HEK293T (cell line): ENCODE measurements at regions not wholly inside any gene's neighbourhood (a gene's known extent, or its start where the extent isn't known, plus 50 kb on each side); places are given as distances from the start of the nearest gene placed in this dataset.

Source experiments
- BHLHE40 ChIP-seq: fragments of 450-650 bp; IDR thresholded peaks from 2 replicates; pipeline ENCODE4 v1.6.1; 2016; ENCODE audit warnings: mild to moderate bottlenecking, moderate library complexity, borderline replicate concordance
- ELF4 ChIP-seq: fragments of 450-650 bp; IDR thresholded peaks from 2 replicates; pipeline ENCODE4 v1.6.1; 2017; ENCODE audit warnings: antibody characterized with exemption
- LEF1 ChIP-seq: fragments of 450-650 bp; IDR thresholded peaks from 2 replicates; pipeline ENCODE4 v1.6.1; 2017; ENCODE audit warnings: mild to moderate bottlenecking, borderline replicate concordance
- NFRKB ChIP-seq: fragments of 450-650 bp; IDR thresholded peaks from 2 replicates; pipeline ENCODE4 v1.6.1; 2016; ENCODE audit warnings: mild to moderate bottlenecking, moderate library complexity
- SP1 ChIP-seq: fragments of 450-650 bp; IDR thresholded peaks from 2 replicates; pipeline ENCODE4 v1.6.1; 2017
- TARDBP ChIP-seq: fragments of 450-650 bp; IDR thresholded peaks from 2 replicates; pipeline ENCODE4 v1.6.1; 2016

- TF ChIP-seq SP1 (no peak), BHLHE40 (no peak), ELF4 (no peak), LEF1 (no peak), TARDBP (no peak), NFRKB (no peak)
Observed at GRCh38 chr4:38530486-38530885, 133.5 kb upstream of the KLF3 start.
